ENCODE measurements at regions not wholly inside any gene's neighbourhood (a gene's known extent, or its start where the extent isn't known, plus 50 kb on each side); places are given as distances from the start of the nearest gene placed in this dataset.

DNA sequence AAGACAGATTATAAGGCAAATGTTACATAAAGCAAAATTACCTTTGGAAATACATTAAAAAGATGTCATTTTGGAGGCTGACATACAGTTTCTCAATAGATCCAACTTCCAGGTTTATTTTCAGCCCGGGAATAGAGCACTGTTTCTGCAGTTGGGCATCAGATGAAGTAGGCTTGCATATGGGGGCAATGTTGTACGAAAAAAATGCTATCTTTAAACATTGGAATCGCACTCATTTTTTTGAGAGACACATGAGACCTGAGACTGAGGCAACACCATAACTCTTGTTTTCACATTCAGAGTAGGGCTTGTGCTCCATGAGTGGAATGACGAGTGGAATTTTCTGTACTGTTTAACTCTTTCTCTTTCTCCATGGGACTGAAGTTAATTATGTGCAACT, 122.4 kb upstream of the ZRANB2 start:
- TF ChIP-seq, protein P1, sequence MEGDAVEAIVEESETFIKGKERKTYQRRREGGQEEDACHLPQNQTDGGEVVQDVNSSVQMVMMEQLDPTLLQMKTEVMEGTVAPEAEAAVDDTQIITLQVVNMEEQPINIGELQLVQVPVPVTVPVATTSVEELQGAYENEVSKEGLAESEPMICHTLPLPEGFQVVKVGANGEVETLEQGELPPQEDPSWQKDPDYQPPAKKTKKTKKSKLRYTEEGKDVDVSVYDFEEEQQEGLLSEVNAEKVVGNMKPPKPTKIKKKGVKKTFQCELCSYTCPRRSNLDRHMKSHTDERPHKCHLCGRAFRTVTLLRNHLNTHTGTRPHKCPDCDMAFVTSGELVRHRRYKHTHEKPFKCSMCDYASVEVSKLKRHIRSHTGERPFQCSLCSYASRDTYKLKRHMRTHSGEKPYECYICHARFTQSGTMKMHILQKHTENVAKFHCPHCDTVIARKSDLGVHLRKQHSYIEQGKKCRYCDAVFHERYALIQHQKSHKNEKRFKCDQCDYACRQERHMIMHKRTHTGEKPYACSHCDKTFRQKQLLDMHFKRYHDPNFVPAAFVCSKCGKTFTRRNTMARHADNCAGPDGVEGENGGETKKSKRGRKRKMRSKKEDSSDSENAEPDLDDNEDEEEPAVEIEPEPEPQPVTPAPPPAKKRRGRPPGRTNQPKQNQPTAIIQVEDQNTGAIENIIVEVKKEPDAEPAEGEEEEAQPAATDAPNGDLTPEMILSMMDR (conservative IDR thresholded peaks at IDR 0.05; ENCODE audit: control insufficient read depth, insufficient read depth, low read depth, low read length) = no peak
- DNase-seq (ENCODE audit: low read depth) = no peak
- no peak overlapping the region for H3K4me3 ChIP-seq (ENCODE audit: control insufficient read depth, low read depth, low read length)

DNA sequence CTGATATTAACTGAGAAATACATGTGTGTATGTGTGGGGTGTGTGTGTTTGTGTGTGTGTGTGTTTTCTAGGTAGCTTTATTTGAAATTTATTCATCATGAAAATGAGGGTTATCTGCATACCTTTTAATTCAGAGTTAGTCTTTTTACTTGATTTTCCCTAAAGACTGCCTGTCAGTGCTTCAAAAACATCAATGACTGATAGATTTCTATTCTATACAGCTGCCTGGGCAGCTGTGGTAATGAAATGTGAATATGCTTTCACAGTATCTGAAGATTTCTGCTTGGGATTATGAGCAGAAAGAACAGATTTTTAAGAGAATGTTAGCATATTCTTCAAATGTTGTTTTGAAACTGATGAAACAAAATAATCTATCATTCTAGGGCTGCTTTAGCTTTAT, 119.7 kb upstream of the ZRANB2 start:
- H3K4me3 ChIP-seq (ENCODE audit: control insufficient read depth, low read depth, low read length) = no peak overlapping the region
- no peak for DNase-seq (ENCODE audit: low read depth)
- TF ChIP-seq, protein P1 (conservative IDR thresholded peaks at IDR 0.05; ENCODE audit: control insufficient read depth, insufficient read depth, low read depth, low read length) = no peak

DNA sequence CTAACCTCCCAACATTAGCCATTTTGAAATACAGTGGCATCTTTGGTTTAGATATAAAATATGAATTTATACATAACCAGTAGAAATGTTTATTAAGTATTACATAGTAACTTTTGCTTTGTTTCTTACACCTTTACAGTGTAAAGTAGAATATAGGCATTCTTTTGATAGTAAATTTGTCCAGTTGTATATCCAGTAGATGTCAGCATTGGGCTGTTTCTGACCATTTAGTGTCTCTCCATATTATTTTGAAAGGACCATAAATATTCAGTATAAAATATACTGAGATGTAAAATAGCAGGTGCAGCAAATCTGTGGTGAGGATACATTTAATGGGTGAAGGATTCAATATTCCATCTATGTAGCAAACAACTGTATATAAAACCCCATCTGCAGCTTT, 115.8 kb upstream of the ZRANB2 start:
- TF ChIP-seq, protein P1 (conservative IDR thresholded peaks at IDR 0.05; ENCODE audit: control insufficient read depth, insufficient read depth, low read depth, low read length) = peak; percentile 51
- DNase-seq (ENCODE audit: low read depth) = peak; percentile 39
- no peak overlapping the region for H3K4me3 ChIP-seq (ENCODE audit: control insufficient read depth, low read depth, low read length)

DNA sequence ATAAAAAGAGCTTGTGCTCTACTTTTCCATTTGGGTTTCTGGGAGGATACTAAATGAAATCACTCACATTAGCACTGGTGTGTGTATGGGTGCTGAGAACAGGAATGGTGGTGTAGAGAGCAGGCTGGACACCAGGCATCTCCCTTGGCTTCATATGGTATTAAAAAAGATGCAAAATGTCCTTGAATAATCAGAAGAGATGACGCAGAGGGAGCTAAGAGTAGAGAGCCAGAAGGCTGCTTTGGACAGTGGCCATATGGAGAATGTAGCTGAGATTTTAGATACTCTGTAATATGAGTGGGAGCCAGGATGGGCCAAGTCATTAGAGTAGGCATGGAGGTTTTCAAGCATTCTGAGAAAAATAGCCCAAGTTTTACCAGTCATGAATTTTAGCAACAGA, 112.3 kb upstream of the ZRANB2 start:
- peak; percentile 56 for DNase-seq (ENCODE audit: low read depth)
- H3K4me3 ChIP-seq (ENCODE audit: control insufficient read depth, low read depth, low read length) = no peak overlapping the region
- TF ChIP-seq, protein P1 (conservative IDR thresholded peaks at IDR 0.05; ENCODE audit: control insufficient read depth, insufficient read depth, low read depth, low read length) = no peak

DNA sequence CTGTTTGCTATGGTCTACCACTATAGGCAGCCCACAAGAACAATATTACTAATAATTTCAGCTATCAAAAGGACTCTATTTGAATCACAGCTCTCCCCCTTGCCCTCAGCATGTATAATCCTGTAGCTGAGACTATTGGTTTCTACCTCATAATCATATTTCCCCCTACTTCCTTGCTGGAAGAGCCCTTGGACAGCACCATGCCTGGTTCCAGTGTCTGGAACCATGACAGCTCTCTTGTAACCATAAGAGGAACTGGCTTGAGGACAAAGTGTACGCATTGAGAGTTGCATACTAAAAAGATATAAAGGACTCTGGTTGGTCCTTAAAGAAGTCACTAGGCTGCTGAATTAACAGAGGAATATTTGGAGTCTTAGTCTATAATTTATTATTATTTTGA, 110.7 kb upstream of the ZRANB2 start:
- no peak overlapping the region for H3K4me3 ChIP-seq (ENCODE audit: control insufficient read depth, low read depth, low read length)
- DNase-seq (ENCODE audit: low read depth) = no peak
- TF ChIP-seq, protein P1 (conservative IDR thresholded peaks at IDR 0.05; ENCODE audit: control insufficient read depth, insufficient read depth, low read depth, low read length) = no peak

GRCh38 chr1:71190843-71191242, 110.0 kb upstream of the ZRANB2 start:
- DNase-seq (ENCODE audit: low read depth) = no peak
- no peak overlapping the region for H3K4me3 ChIP-seq (ENCODE audit: control insufficient read depth, low read depth, low read length)
- TF ChIP-seq, protein P1 (conservative IDR thresholded peaks at IDR 0.05; ENCODE audit: control insufficient read depth, insufficient read depth, low read depth, low read length) = no peak

DNA sequence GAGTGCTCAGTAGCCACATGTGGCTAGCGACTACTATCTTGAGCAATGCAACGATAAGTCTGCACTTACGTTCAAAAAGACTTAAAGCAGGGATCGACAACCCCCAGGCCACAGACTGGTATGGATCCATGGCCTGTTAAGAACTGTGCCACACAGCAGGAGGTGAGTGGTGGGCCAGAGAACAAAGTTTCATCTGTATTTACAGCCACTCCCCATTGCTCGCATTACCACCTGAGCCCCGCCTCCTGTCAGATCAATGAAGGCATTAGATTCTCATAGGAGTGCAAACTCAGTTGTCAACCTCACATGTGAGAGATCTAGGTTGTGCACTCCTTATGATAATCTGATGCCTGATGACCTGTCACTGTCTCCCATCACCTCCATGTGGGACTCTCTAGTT, 103.6 kb upstream of the ZRANB2 start:
- no peak for DNase-seq (ENCODE audit: low read depth)
- TF ChIP-seq, protein P1 (conservative IDR thresholded peaks at IDR 0.05; ENCODE audit: control insufficient read depth, insufficient read depth, low read depth, low read length) = no peak
- no peak overlapping the region for H3K4me3 ChIP-seq (ENCODE audit: control insufficient read depth, low read depth, low read length)

Measured in fibroblast of mammary gland (primary cell).